Skeletal muscle satellite cell (primary cell): ENCODE measurements at regions not wholly inside any gene's neighbourhood (a gene's known extent, or its start where the extent isn't known, plus 50 kb on each side); places are given as distances from the start of the nearest gene placed in this dataset.

ENCODE experiments used
- H3K27me3 ChIP-seq: 2 replicates; pipeline ENCODE4 v1.7.0; 2013; ENCODE audit warnings: low read length; ENCODE audit not compliant: control insufficient read depth, insufficient read depth
- H3K36me3 ChIP-seq: 2 replicates; pipeline ENCODE4 v1.7.0; 2013; ENCODE audit warnings: mild to moderate bottlenecking, control low read depth, low read length; ENCODE audit not compliant: insufficient read depth
- H3K4me1 ChIP-seq: 2 replicates; pipeline ENCODE4 v1.7.0; 2013; ENCODE audit warnings: low read length; ENCODE audit not compliant: control insufficient read depth, insufficient read depth
- H3K4me2 ChIP-seq: 2 replicates; pipeline ENCODE4 v1.7.0; 2013; ENCODE audit warnings: mild to moderate bottlenecking, low read length
- H3K4me3 ChIP-seq: 2 replicates; pipeline ENCODE4 v1.7.0; 2013; ENCODE audit warnings: low read length
- H3K9ac ChIP-seq: 2 replicates; pipeline ENCODE4 v1.7.0; 2013; ENCODE audit warnings: mild to moderate bottlenecking, low read depth, low read length, moderate library complexity
- H3K9me3 ChIP-seq: replicated peaks from 2 replicates; pipeline ENCODE4 v1.7.0; 2013; ENCODE audit warnings: mild to moderate bottlenecking, control low read depth, low read length

DNA sequence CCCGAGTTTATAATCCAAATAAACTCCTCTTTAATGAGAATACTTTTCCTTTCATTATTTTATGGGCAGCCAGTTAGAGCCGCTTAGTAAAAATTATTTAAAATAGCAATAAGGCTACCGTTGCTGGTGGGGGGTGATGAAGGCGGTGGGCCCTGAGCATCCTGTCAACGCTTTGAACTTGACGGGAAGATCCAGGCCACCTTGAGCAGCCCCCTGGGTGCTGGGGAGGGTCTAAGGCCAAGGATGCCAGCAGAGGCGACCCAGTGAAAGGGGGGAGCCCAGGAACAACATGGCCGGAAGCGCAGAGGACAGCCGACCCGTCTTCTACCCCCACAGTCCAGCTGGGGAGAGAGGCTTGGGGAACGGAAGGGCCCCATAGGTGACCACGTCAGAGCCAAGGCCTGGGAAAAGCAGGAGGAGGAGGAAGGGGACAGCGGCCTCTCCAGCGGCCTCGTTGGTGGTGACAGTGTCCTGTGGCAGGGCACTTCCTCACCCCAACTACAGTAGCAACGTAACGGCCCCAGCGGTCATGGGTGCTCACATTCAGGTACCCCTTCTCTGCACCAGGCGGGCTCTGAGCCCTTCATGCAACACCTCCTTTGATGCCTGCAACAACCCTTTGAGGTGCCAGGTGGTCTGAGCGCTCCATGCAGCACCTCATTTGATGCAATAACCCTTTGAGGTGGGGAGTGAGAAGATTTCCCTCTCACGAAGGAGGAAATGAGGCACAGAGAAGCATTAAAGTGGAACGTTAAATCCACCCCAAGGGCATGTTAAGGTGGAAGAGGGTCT is 695.3 kb downstream of the TBC1D22A start:
- Histone ChIP-seq H3K4me1 (no peaks in the 10 kb centered on the region), H3K9ac (no peak overlapping the region), H3K9me3 (peaks cover 4% of the 10 kb centered on the region), H3K27me3 (no peaks in the 10 kb centered on the region), H3K4me2 (no peak overlapping the region), H3K36me3 (no peaks in the 10 kb centered on the region), H3K4me3 (no peak overlapping the region)

DNA sequence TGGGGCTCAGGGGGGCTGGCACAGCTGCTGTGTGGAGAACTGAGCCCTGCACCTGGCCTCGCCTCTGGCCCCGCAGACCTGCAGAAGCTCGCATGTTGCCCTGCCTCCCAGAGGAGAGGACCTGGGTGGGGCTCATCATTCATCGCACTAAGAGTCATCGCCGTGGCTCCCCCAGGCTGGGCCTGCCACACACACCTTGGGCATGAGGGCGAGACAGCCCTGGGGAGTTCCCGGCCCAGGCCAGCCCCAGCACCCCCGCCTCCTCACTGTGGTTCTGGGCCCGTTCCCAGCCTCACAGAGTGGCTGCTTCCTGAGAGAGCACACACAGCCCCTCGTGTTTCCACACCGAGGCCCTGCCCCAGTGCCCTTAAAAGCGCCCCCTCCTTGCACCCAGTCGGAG is 694.6 kb downstream of the TBC1D22A start:
- H3K4me2 ChIP-seq: no peak overlapping the region
- H3K36me3 ChIP-seq: no peaks in the 10 kb centered on the region

DNA sequence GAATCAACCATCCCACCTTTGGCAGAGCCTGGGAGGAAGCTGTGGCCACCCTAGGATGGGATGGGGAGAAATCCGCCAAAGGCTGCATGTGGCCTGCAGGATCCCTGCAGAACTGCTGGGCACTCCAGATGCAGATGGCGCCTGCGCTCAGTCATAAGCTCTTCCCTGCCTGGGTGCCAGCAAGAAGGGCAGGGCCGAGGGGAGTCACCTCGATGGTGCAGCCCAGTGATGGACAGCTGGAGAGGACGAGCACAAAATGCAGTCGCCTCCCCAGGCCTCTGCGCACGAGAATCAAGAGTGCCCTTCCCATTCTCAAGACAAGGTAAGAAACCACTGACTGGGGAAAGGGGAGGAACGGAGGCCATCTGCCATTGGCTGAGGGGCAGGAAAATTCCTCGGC is 693.6 kb downstream of the TBC1D22A start:
- H3K4me2 ChIP-seq: no peak overlapping the region
- no peak overlapping the region for H3K4me3 ChIP-seq
- H3K27me3 ChIP-seq: no peaks in the 10 kb centered on the region
- no peaks in the 10 kb centered on the region for H3K9me3 ChIP-seq
- no peak overlapping the region for H3K9ac ChIP-seq
- H3K4me1 ChIP-seq: no peaks in the 10 kb centered on the region
- no peaks in the 10 kb centered on the region for H3K36me3 ChIP-seq

More for the DNA sequence above, 694.6 kb downstream of the TBC1D22A start:
- no peak overlapping the region for H3K9ac ChIP-seq
- no peak overlapping the region for H3K4me3 ChIP-seq
- H3K27me3 ChIP-seq: no peaks in the 10 kb centered on the region
- no peaks in the 10 kb centered on the region for H3K4me1 ChIP-seq
- H3K9me3 ChIP-seq: peaks cover 4% of the 10 kb centered on the region

DNA sequence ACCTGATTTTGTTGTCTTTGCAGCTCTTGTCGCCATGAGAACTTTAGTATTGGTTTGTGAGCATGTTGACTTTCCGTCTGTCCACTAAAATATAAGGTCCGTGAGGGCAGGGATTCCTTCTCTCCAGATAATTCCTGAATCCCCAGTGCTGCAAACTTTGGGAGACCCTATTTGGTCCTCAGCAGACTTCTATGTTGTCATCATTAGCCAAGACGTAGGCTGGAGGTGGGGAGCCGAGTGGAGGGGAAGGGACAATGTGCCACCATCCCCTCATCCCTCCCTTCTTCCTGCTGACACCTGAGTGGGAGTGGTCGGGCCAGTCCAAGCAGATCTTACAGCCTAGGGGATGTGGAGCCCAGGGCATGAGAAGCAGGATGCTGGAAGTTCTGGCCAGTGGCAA is 690.6 kb downstream of the TBC1D22A start:
- Histone ChIP-seq H3K36me3 (no peaks in the 10 kb centered on the region), H3K4me2 (no peak overlapping the region), H3K9ac (no peak overlapping the region), H3K27me3 (no peaks in the 10 kb centered on the region), H3K4me3 (no peak overlapping the region), H3K9me3 (no peaks in the 10 kb centered on the region), H3K4me1 (no peaks in the 10 kb centered on the region)

DNA sequence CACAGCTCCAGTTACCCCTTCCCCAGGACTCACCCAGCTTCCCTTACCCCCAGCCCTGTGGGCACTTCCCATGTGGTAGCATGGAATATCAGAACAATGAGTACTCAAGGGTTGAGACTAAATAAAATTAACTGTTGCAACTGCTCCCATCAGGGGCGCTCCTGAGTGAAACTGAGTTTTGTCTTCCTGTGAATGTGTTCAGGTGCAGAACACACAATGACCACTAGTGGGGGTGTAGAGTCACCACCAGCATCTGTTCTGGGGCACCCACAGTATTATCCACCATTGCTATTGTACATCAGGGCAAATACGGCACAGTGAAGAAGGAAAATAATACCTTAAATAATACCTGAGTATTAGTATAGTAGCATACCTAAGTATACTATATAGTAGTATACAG is 689.7 kb downstream of the TBC1D22A start:
- H3K9ac ChIP-seq: no peak overlapping the region
- H3K4me1 ChIP-seq: no peaks in the 10 kb centered on the region
- peaks cover 1% of the 10 kb centered on the region for H3K9me3 ChIP-seq
- H3K36me3 ChIP-seq: no peaks in the 10 kb centered on the region
- no peak overlapping the region for H3K4me3 ChIP-seq
- no peak overlapping the region for H3K4me2 ChIP-seq
- H3K27me3 ChIP-seq: no peaks in the 10 kb centered on the region

DNA sequence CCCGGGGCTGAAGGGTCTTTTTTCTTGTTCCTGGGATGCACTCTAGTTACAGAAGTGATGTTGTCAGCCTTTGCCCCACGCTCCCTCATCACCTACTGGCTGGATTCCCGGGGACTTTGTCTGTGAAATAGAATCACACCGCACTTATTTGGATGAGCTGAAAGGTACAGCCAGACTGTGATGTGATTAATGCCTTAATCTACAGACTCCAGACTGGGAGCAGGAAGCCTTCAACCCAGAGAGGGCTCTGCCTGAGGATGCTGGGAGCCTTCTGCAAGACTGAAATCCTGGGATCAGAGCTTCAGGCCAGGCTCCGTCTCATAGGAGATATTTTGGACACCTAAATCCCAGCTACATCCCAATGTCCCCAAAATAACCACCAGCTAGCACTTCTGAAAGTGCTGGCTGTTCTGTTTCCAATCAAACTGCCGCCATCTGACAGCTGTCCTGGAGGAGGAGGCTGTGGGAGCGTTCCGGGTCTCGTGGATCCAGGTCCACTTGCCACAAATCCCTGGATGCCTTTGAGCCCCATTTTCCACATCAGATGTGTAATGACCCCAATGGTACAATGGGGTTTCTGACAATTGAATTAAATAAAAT is 688.5 kb downstream of the TBC1D22A start:
- no peak overlapping the region for H3K9ac ChIP-seq
- H3K27me3 ChIP-seq: no peaks in the 10 kb centered on the region
- peaks cover 7% of the 10 kb centered on the region for H3K9me3 ChIP-seq
- H3K4me3 ChIP-seq: no peak overlapping the region
- H3K4me1 ChIP-seq: no peaks in the 10 kb centered on the region
- H3K36me3 ChIP-seq: no peaks in the 10 kb centered on the region
- H3K4me2 ChIP-seq: no peak overlapping the region

DNA sequence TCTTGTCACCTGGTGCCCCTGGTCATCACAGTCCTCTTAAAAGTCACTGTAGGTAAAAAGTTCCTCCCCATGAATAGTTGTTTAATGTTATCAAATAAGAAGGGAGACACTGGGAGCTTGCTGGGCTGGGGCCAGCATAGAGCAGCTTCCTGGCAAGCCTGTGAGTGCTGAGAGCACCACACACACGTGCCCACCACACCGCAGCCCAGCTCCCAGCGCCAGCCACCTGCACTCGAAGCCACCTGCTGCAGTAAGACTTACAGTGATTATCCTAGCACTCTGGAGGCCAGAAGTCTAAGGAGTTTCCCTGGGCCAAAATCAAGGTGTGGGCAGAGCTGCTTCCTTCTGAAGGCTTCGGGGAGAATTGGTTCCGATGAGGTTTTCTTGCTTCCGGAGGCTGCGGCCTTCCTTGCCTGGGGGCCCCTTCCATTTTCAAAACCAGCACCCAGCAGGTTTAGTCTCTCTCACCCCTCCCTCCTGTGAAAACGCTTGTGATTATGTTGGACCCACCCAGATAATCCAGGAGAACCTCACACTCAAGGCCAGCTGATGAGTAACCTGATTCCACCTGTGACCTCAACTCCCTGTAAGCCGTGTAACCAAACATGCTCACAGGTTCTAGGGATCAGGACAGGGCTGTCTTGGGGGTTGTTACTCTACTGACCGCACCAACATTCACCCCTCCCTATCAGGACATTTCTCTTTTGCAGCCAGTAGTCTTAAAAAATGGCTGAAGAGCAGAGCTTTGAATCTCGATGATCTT is 687.2 kb downstream of the TBC1D22A start:
- H3K9me3 ChIP-seq: peaks cover 8% of the 10 kb centered on the region
- H3K9ac ChIP-seq: no peak overlapping the region
- H3K4me1 ChIP-seq: no peaks in the 10 kb centered on the region
- H3K36me3 ChIP-seq: no peaks in the 10 kb centered on the region
- no peaks in the 10 kb centered on the region for H3K27me3 ChIP-seq
- no peak overlapping the region for H3K4me3 ChIP-seq
- H3K4me2 ChIP-seq: no peak overlapping the region

DNA sequence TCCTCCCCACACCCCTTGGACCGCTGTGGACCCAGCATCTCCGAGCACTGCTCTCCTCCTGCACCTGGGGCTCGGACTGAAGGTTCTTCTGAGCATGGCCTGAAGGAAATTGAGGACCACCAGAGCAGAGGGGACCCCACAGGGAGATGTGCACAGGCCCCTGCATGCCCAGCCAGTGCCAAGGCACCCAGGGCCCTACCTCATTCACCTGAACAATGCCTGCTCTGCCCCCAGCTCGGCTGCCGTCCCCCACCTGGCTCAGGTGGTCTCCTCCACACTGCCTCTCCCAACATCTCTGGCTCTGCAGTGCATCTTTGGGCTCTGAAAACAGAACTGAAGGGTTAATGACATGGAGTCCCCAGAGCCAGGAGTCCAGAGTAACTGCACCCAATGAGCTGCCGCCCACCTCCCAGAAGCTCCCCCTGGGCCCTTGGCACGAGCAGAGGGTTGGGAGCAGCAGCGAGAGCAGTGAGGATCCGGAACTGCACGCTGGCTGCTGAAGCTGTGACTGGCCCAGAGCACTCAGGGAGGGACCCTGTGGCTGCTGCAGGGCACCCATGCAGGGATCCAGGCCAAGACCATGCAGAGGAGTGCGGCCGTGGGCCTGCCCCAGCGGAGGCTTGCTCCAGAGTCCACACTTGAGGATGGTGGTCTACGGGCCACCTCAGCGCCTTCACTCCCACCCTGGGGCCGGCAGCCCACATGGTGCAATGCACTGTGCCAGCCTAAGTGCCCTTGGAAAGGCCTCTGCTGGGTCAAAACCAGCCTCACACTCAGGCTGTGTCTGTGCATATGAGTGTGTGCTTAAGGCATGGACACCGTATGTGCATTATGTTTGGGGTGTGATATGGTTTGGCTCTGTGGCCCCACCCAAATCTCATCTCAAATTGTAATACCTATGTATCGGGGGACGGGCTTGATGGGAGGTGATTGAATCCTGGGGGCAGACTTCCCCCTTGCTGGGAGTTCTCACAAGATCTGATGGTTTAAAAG is 686.1 kb downstream of the TBC1D22A start:
- no peaks in the 10 kb centered on the region for H3K36me3 ChIP-seq

DNA sequence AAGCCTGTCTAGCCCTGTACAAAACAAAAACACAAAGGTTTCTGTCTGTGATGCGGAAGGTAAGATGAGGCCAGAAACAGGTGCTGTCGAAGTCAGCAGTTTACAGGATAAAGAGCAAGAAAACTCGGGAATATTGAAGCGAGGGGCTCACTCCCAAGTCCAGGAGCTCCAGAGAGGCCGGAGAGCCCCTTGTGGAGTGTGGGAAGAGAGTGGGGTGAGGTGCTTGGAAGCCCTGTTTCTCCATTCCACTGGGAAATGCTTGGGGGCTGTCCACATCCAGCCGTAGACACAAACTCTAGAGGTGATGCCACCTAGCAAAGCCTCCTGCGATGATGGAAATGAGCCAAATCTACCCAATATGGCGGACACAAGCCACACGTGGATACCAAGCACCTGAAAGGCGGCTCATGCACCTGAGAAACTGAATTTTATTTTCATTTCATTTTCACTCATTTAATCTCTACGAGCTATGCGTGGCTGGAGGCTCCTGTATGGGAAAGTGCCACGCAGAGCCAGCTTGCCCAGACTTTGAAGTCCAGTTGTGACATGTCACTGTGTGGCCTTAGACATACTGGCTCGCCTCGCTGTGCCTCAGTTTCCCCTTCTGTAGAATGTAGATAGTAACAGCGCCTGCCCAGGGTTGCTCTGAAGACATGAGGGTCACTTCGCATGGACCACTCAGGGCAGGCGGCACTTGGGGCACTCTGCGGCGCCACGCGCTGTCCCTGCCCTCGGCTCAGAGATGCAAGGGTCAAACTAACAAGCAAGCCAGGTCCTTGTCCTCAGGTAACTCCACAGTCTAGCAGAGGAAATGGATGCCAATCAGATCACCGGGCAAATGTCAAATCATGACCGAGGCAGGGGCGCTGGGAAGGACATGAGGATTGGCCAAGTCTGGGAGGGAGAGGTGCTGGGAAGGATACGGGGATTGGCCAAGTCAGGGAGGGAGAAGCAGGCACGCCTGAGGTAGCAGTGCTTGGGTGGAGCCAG is 684.7 kb downstream of the TBC1D22A start:
- Histone ChIP-seq H3K27me3 (no peaks in the 10 kb centered on the region), H3K4me3 (no peak overlapping the region), H3K4me1 (no peaks in the 10 kb centered on the region), H3K9ac (no peak overlapping the region), H3K36me3 (no peaks in the 10 kb centered on the region), H3K9me3 (peaks cover 8% of the 10 kb centered on the region), H3K4me2 (no peak overlapping the region)

More for the DNA sequence above, 686.1 kb downstream of the TBC1D22A start:
- no peak overlapping the region for H3K9ac ChIP-seq
- no peaks in the 10 kb centered on the region for H3K27me3 ChIP-seq
- no peak overlapping the region for H3K4me2 ChIP-seq
- H3K4me1 ChIP-seq: no peaks in the 10 kb centered on the region
- no peak overlapping the region for H3K4me3 ChIP-seq
- peaks cover 8% of the 10 kb centered on the region for H3K9me3 ChIP-seq

DNA sequence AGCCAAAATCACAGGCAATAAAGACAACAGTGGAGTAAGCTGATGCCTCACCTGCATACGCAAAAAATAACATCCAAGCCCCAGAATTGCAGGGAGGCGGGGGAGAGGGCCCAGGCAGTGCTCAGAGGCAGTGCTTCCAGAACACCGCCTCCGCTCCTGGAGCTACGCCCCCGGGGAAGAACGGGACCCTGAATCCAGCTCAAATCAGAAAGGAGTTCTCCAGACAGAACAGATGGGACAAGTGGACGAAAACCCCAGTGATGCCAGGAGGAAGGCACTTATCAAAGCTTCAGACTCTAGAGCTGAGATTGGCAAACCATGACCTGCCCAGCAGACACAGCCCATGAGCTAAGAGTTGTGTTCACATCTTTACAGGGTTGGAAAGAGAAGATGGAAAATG is 683.9 kb downstream of the TBC1D22A start:
- peaks cover 8% of the 10 kb centered on the region for H3K9me3 ChIP-seq
- H3K27me3 ChIP-seq: no peaks in the 10 kb centered on the region
- H3K36me3 ChIP-seq: no peaks in the 10 kb centered on the region
- no peak overlapping the region for H3K4me3 ChIP-seq
- H3K4me2 ChIP-seq: no peak overlapping the region
- H3K4me1 ChIP-seq: no peaks in the 10 kb centered on the region
- H3K9ac ChIP-seq: no peak overlapping the region
